GM12891 (cell line): ENCODE measurements at regions not wholly inside any gene's neighbourhood (a gene's known extent, or its start where the extent isn't known, plus 50 kb on each side); places are given as distances from the start of the nearest gene placed in this dataset.

ENCODE experiments used
- POLR2A ChIP-seq: IDR thresholded peaks from 2 replicates; pipeline ENCODE4 v1.6.1; 2011; ENCODE audit warnings: low read depth, low read length, control low read depth
- POLR2AphosphoS5 ChIP-seq: IDR thresholded peaks from 2 replicates; pipeline ENCODE4 v1.6.1; 2011; ENCODE audit warnings: low read depth, low read length, control low read depth
- POU2F2 ChIP-seq: IDR thresholded peaks from 2 replicates; pipeline ENCODE4 v1.6.1; 2011; ENCODE audit warnings: low read depth, mild to moderate bottlenecking, control low read depth, low read length, moderate library complexity
- SPI1 ChIP-seq: IDR thresholded peaks from 2 replicates; pipeline ENCODE4 v1.6.1; 2011; ENCODE audit warnings: low read depth, low read length, control low read depth
- TAF1 ChIP-seq: IDR thresholded peaks from 2 replicates; pipeline ENCODE4 v1.6.1; 2011; ENCODE audit warnings: low read depth, low read length, control low read depth

DNA sequence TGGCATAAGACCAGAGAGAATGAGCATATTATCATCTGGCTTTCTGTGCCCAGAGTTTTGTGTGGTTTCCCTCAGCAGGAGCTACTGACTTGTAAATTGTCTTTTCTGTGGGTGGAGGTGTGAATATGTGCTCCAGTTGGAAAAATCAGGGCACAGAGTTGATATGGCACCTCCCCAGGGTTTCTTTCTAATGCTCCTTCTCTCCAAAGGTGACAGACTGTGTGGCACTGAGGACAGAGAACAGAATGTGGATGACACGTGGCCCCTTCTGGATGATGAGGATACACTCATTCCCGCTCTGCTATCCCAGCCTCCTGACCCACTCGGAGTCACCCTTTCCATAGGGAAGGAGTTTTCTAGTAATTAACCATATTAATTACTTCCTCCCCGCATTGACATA, 221.0 kb downstream of the ICE1 start:
- no peak for TF ChIP-seq POLR2A
- TF ChIP-seq POLR2AphosphoS5, result no peak
- no peak for TF ChIP-seq TAF1
- TF ChIP-seq POU2F2, result no peak
- no peak for TF ChIP-seq SPI1
